Mesendoderm (in vitro differentiated cells): ENCODE measurements at regions not wholly inside any gene's neighbourhood (a gene's known extent, or its start where the extent isn't known, plus 50 kb on each side); places are given as distances from the start of the nearest gene placed in this dataset.

ENCODE experiments used
- DNase-seq: peaks from one replicate; pipeline ENCODE4 v3.0.0; 2013
- H2AK5ac ChIP-seq: 2 replicates; pipeline ENCODE4 v1.6.1; 2013; ENCODE audit warnings: low read length, inconsistent platforms
- H2BK120ac ChIP-seq: 2 replicates; pipeline ENCODE4 v1.6.1; 2013; ENCODE audit warnings: low read depth, mild to moderate bottlenecking, low read length, moderate library complexity, mixed read lengths
- H2BK15ac ChIP-seq: replicated peaks from 2 replicates; pipeline ENCODE4 v1.6.1; 2013; ENCODE audit warnings: low read depth, mild to moderate bottlenecking, moderate library complexity
- H2BK5ac ChIP-seq: 2 replicates; pipeline ENCODE4 v1.6.1; 2013; ENCODE audit warnings: low read length, inconsistent platforms
- H3K18ac ChIP-seq: 2 replicates; pipeline ENCODE4 v1.6.1; 2013; ENCODE audit warnings: mild to moderate bottlenecking, low read length, mixed read lengths
- H3K23ac ChIP-seq: one replicate; pipeline ENCODE4 v1.6.1; 2013; ENCODE audit warnings: low read length
- H3K27ac ChIP-seq: 2 replicates; pipeline ENCODE4 v1.5.1; 2013; ENCODE audit warnings: low read depth, mild to moderate bottlenecking, inconsistent platforms, low read length, moderate library complexity
- H3K27me3 ChIP-seq: 2 replicates; pipeline ENCODE4 v1.6.1; 2013; ENCODE audit warnings: low read length, control low read depth, mild to moderate bottlenecking, inconsistent platforms; ENCODE audit not compliant: insufficient read depth, poor library complexity
- H3K36me3 ChIP-seq: 2 replicates; pipeline ENCODE4 v1.6.1; 2013; ENCODE audit warnings: low read length, inconsistent platforms; ENCODE audit not compliant: control insufficient read depth, insufficient read depth
- H3K4ac ChIP-seq: one replicate; pipeline ENCODE4 v1.6.1; 2013; ENCODE audit warnings: low read depth, mild to moderate bottlenecking, low read length, moderate library complexity
- H3K4me1 ChIP-seq: 2 replicates; pipeline ENCODE4 v1.6.1; 2013; ENCODE audit warnings: low read depth, low read length, inconsistent platforms; ENCODE audit not compliant: control insufficient read depth
- H3K4me2 ChIP-seq: 2 replicates; pipeline ENCODE4 v1.6.1; 2013; ENCODE audit warnings: low read length
- H3K4me3 ChIP-seq: 2 replicates; pipeline ENCODE4 v1.5.1; 2013; ENCODE audit warnings: mild to moderate bottlenecking, low read length
- H3K56ac ChIP-seq: one replicate; pipeline ENCODE4 v1.6.1; 2013; ENCODE audit warnings: low read length
- H3K79me1 ChIP-seq: 2 replicates; pipeline ENCODE4 v1.6.1; 2013; ENCODE audit warnings: low read length, inconsistent platforms
- H3K79me2 ChIP-seq: 2 replicates; pipeline ENCODE4 v1.6.1; 2013; ENCODE audit warnings: mild to moderate bottlenecking, low read length; ENCODE audit not compliant: control insufficient read depth, insufficient read depth
- H3K9ac ChIP-seq: 2 replicates; pipeline ENCODE4 v1.6.1; 2013; ENCODE audit warnings: low read length, inconsistent platforms
- H4K5ac ChIP-seq: one replicate; pipeline ENCODE4 v1.6.1; 2013; ENCODE audit warnings: low read length
- H4K8ac ChIP-seq: one replicate; pipeline ENCODE4 v1.6.1; 2013; ENCODE audit warnings: low read depth, mild to moderate bottlenecking, control low read depth, low read length, moderate library complexity
- WGBS: extraction: QIAGEN DNeasy Blood & Tissue Kit; methylation state at CpG from one replicate; pipeline ENCODE4 v1.1.7; 2013; ENCODE audit warnings: low lambda C conversion rate, missing lambda C conversion rate; ENCODE audit not compliant: insufficient coverage; ENCODE audit errors: extremely low coverage; 5-methylcytosine and 5-hydroxymethylcytosine counted together

- H3K4me2 ChIP-seq: no peak overlapping the region
- H2BK120ac ChIP-seq: no peak overlapping the region
- H3K23ac ChIP-seq: no peak overlapping the region
- H3K4ac ChIP-seq: no peak overlapping the region
- H3K4me3 ChIP-seq: no peak overlapping the region
- H3K4me1 ChIP-seq: no peaks in the 10 kb centered on the region
- H4K5ac ChIP-seq: no peak overlapping the region
- no peak overlapping the region for H3K9ac ChIP-seq
- no peak overlapping the region for H4K8ac ChIP-seq
- no peaks in the 10 kb centered on the region for H3K36me3 ChIP-seq
- 60% methylated on average over 1 of the region's 4 CpGs for WGBS
- H2AK5ac ChIP-seq: no peak overlapping the region
- no peaks in the 10 kb centered on the region for H3K79me1 ChIP-seq
- H3K27me3 ChIP-seq: no peaks in the 10 kb centered on the region
- peak; percentile 82 for DNase-seq
- H3K56ac ChIP-seq: no peak overlapping the region
- no peak overlapping the region for H2BK5ac ChIP-seq
- no peak overlapping the region for H3K27ac ChIP-seq
- no peak overlapping the region for H2BK15ac ChIP-seq
- no peak overlapping the region for H3K18ac ChIP-seq
- no peaks in the 10 kb centered on the region for H3K79me2 ChIP-seq
These were observed 179.3 kb downstream of the HDGFL1 start for GRCh38 chr6:22748681-22749080.

- Histone ChIP-seq H2BK15ac (no peak overlapping the region), H3K23ac (no peak overlapping the region), H3K4ac (no peak overlapping the region)
These were observed 180.3 kb downstream of the HDGFL1 start for GRCh38 chr6:22749696-22750095.

GRCh38 chr6:22751223-22751622 lies 181.9 kb downstream of the HDGFL1 start:
- no peak overlapping the region for H3K27ac ChIP-seq
- H2BK15ac ChIP-seq: no peak overlapping the region

More at GRCh38 chr6:22749696-22750095, 180.3 kb downstream of the HDGFL1 start:
- Histone ChIP-seq H3K56ac (no peak overlapping the region), H3K27me3 (no peaks in the 10 kb centered on the region), H4K5ac (no peak overlapping the region), H2BK5ac (no peak overlapping the region), H3K18ac (no peak overlapping the region), H3K36me3 (no peaks in the 10 kb centered on the region), H3K79me1 (no peaks in the 10 kb centered on the region), H2BK120ac (no peak overlapping the region), H3K4me2 (no peak overlapping the region), H3K27ac (no peak overlapping the region), H3K79me2 (no peaks in the 10 kb centered on the region), H3K9ac (no peak overlapping the region), H2AK5ac (no peak overlapping the region), H3K4me3 (no peak overlapping the region), H3K4me1 (no peaks in the 10 kb centered on the region), H4K8ac (no peak overlapping the region)
- WGBS: no CpG with 5 or more reads among the region's 3 CpGs
- DNase-seq: no peak

GRCh38 chr6:22752522-22752921 lies 183.2 kb downstream of the HDGFL1 start:
- no peak for DNase-seq
- no peak overlapping the region for H3K4me2 ChIP-seq
- no peak overlapping the region for H2BK120ac ChIP-seq
- no peak overlapping the region for H3K23ac ChIP-seq
- no peaks in the 10 kb centered on the region for H3K27me3 ChIP-seq
- no peak overlapping the region for H3K9ac ChIP-seq
- no peak overlapping the region for H2AK5ac ChIP-seq
- H4K8ac ChIP-seq: no peak overlapping the region
- no peaks in the 10 kb centered on the region for H3K4me1 ChIP-seq
- H3K56ac ChIP-seq: no peak overlapping the region
- no peaks in the 10 kb centered on the region for H3K79me2 ChIP-seq
- no peak overlapping the region for H3K27ac ChIP-seq
- H3K4ac ChIP-seq: no peak overlapping the region
- H3K18ac ChIP-seq: no peak overlapping the region
- H3K4me3 ChIP-seq: no peak overlapping the region
- no peak overlapping the region for H2BK5ac ChIP-seq
- H2BK15ac ChIP-seq: no peak overlapping the region
- no peaks in the 10 kb centered on the region for H3K36me3 ChIP-seq
- H3K79me1 ChIP-seq: no peaks in the 10 kb centered on the region
- H4K5ac ChIP-seq: no peak overlapping the region
- no CpG with 5 or more reads among the region's 2 CpGs for WGBS

More at GRCh38 chr6:22751223-22751622, 181.9 kb downstream of the HDGFL1 start:
- Histone ChIP-seq H3K18ac (no peak overlapping the region), H3K56ac (no peak overlapping the region), H2BK5ac (no peak overlapping the region), H2AK5ac (no peak overlapping the region), H3K79me2 (no peaks in the 10 kb centered on the region), H3K27me3 (no peaks in the 10 kb centered on the region), H3K9ac (no peak overlapping the region), H3K36me3 (no peaks in the 10 kb centered on the region), H4K8ac (no peak overlapping the region), H3K4me3 (no peak overlapping the region), H3K4me1 (no peaks in the 10 kb centered on the region), H3K79me1 (no peaks in the 10 kb centered on the region), H3K4ac (no peak overlapping the region), H3K23ac (no peak overlapping the region), H4K5ac (no peak overlapping the region), H3K4me2 (no peak overlapping the region), H2BK120ac (no peak overlapping the region)
- WGBS: no CpG with 5 or more reads among the region's 2 CpGs
- DNase-seq: no peak

- Histone ChIP-seq H2AK5ac (no peak overlapping the region), H2BK120ac (no peak overlapping the region), H3K4me2 (no peak overlapping the region), H3K4me3 (no peak overlapping the region), H3K56ac (no peak overlapping the region), H3K79me1 (no peaks in the 10 kb centered on the region), H4K5ac (no peak overlapping the region), H3K27me3 (no peaks in the 10 kb centered on the region), H3K4ac (no peak overlapping the region), H4K8ac (no peak overlapping the region), H3K4me1 (no peaks in the 10 kb centered on the region), H3K27ac (no peak overlapping the region), H3K23ac (no peak overlapping the region), H2BK15ac (no peak overlapping the region), H3K36me3 (no peaks in the 10 kb centered on the region), H3K79me2 (no peaks in the 10 kb centered on the region), H2BK5ac (no peak overlapping the region), H3K18ac (no peak overlapping the region), H3K9ac (no peak overlapping the region)
- DNase-seq: no peak
- no CpG with 5 or more reads among the region's 2 CpGs for WGBS
These were observed 184.7 kb downstream of the HDGFL1 start for GRCh38 chr6:22754061-22754460.

GRCh38 chr6:22755605-22756004 lies 186.2 kb downstream of the HDGFL1 start:
- Histone ChIP-seq H3K9ac (no peak overlapping the region), H3K79me1 (no peaks in the 10 kb centered on the region), H2BK5ac (no peak overlapping the region), H3K4me2 (no peak overlapping the region), H3K27ac (no peak overlapping the region), H3K27me3 (no peaks in the 10 kb centered on the region), H2AK5ac (no peak overlapping the region), H2BK15ac (no peak overlapping the region), H3K4me1 (no peaks in the 10 kb centered on the region), H3K36me3 (no peaks in the 10 kb centered on the region), H2BK120ac (no peak overlapping the region), H3K4me3 (no peak overlapping the region), H4K8ac (no peak overlapping the region), H3K4ac (no peak overlapping the region), H3K23ac (no peak overlapping the region), H4K5ac (no peak overlapping the region), H3K18ac (no peak overlapping the region), H3K79me2 (no peaks in the 10 kb centered on the region), H3K56ac (no peak overlapping the region)
- DNase-seq: no peak
- no CpG with 5 or more reads among the region's 4 CpGs for WGBS
